NCI-H526 treated with DMSO at 0.1 percent for 48 hours (cell line): ENCODE measurements at regions not wholly inside any gene's neighbourhood (a gene's known extent, or its start where the extent isn't known, plus 50 kb on each side); places are given as distances from the start of the nearest gene placed in this dataset.
"Not testable (repeated sequence)": the region's sequence is repeated elsewhere in the genome, so short reads cannot be mapped to it uniquely, and the experiment has no call there.

Source experiments
- DNase-seq: peaks from one replicate; lab custom pipeline; 2025; lab: John Stamatoyannopoulos, UW

DNA sequence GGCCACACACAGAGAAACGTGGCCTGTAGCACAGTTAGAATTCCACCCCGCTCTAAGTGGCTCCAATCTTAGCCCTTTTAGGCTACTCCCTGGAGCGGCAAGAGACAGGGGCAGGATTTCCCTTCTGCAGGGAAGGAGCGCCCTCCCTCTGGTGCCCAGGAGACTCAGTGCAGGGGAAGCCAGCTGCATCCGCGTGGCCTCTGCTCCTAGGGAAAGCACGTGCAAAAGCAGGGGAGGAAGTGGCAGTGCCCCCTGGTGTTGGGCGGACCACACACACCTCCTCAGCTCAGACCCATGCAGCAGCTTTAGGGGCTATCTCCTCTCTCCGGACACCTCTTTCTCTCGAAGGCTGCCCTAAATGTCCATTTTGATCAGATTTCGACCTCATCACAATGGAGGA, 50.0 kb downstream of the SPRING1 start:
- DNase-seq = no peak

DNA sequence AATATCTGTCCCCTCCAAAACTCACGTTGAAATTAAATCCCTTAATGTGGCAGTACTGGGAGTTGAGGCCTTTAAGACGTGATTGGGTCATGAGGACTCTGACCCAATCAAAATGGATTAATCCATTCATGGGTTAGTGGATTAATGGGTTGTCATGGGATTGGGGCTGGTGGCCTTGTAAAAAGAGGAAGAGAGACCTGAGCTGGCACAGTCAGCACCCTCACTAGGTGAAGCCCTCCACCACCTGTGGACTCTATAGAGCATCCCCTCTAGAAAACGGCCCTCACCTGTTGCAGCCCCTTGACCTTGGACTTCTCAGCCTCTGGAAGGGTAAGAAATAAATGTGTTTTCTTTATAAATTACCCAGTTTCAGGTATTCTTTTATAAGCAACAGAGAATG, 53.0 kb downstream of the SPRING1 start:
- DNase-seq = no peak

DNA sequence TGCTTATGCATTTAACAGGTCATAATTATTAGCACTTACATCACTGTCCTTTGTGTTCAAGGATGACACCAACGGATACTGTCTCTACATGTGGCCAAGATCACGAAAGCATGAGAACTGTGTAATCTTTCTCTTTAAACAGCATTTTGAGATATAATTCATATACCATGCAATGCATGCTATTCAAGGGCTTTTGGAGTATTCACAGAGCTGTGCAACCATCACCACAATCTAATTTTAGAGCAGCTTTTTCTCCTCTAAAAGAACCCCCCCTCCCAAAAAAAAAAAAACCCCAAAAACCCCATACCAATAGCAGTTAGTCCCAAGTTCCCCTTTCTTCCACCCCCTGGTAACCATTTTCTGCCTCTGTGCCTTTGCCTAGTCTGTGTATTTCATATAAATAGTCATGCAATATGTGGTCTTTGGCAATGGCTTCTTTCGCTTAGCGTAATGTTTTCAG, 60.6 kb downstream of the SPRING1 start:
- DNase-seq = no peak

DNA sequence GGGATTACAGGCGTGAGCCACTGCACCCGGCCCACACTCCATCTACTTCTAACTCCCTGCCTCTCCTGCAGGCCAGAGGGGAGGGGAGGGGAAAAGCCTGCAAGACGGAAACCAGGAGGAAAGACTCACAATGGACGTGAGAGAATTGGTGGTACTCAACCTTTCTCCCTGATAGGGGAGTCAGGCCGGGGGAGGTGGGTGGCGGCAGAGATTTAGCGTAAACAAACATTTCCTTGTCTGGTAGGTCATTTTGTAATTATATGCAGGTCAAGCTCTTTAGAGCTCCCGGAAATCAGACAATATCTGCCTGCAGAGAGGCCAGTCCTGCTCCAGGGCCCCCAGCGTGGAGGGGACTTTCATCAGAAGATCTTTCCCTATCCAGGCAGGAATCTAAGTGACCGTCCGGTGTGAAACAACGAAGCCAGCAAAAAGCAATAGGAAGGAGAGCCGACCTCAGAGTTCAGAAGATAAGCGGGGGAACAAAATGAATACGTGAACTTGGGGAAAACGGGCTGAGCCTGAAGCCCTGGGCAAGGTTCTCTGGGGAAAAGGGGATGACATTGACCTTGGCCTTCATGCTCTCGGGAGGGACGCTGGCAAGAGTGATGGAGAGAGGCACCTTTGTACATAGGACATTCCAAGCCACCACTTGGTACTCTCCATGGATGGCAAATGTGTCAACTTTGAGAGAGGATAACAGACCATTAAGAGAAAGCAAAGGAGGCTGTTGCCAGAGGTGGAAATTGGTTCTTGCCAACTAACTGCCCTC, 62.3 kb downstream of the SPRING1 start:
- no peak for DNase-seq

DNA sequence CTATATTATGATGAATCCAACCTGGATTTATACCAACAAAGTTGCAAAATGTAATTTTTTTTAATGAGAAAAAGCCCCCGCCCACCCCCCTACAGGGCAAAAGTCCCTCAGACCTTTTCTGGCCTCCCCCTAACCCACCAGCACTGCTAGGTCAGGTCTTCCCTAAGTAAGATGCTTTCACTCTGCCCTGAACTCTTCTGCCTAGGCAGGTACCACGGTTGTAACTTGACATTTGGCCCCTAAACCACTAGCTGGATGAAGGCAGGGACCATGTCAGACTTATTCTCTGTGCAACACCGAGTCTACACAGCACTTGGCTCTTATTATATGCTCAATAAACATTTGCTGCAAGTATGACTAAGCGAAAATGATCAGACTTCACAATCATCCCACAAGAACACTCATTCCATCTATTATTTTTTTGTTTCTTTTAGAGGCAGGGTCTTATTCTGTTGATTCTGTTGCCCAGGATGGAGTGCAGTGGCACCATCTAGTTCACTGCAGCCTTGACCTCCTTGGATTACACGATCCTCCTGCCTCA, 63.2 kb downstream of the SPRING1 start:
- DNase-seq = no peak

DNA sequence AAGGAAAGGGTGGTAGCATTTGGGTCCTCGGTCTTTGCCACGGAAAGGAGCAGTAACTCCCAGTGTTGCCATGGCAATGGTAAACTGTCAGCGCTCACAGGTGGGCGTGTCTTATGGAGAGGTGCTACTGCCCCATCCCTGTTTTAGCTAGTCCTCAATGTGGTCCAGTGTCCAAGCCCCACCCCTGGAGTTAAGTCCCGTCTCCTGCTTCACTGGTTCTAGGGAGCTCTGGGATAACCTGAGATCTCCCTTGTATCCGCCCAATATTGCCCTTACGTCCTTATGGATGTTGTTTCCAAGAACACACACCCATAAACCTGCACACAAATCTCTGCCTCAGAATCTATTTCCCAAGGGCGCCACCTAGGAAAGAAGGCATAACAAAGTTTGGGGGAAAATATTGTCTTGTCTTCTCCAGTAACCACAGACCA, 64.2 kb downstream of the SPRING1 start:
- no peak for DNase-seq

DNA sequence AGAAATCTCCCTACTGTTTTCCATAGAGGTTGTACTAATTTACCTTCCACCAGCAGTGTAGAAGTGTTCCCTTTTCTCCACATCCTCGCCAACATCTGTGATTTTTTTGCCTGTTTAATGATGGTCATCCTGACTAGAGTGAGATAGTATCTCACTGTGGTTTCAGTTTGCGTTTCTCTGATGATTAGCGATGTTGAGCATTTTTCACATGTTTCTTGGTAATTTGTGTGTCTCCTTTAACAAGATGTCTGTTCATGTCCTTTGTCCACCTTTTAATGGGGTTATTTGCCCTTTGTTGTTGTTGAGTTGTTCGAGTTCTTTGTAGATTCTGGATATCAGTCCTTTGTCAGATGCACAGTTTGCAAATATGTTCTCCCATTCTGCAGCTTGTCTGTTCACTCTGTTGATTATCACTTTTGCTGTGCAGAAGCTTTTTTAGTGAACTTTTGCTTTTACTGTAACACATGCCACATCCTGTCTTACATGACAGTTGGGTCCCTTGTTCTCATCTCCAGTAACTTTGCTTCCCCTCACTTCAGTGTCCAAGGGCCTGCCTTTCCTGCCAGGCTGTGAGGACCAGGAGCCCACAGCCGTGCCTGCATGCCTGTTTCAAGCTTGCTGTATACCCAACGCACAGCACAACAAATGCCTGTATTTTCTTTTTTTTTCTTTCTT, 64.9 kb downstream of the SPRING1 start:
- no peak for DNase-seq

DNA sequence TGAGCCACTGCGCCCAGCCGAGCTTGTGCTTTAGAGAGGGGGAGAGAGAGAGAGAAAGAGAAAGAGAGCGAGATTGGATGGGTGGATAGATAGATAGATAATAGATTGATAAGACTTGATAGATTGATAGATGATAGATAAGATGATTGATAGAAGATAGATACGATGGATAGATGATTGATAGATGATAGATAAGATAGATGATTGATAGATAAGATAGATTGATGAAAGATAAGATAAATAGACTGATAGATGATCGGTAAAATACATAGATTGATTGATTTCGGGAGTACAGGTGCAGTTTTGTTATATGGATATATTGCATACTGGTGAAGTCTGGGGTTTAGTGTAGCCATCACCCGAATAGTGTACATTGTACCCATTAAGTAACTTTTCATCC, 65.9 kb downstream of the SPRING1 start:
- no peak for DNase-seq

DNA sequence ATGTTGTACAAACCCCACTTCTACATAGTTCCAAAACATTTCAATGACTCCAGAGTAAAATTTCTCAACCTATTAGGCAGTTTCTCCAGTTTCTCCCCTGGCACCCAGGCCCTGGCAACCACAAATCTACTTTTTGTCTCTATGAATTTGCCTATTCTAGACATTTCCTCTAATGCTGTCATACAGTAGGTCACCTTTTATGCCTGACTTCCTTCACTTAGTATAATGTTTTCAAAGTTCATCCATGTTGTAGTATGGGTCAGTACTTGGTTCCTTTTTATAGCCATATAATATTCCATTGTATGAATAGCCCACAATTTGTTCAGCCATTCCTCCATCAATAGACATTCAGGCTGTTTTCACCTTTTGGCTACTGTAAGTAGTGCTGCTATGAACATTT, 67.0 kb downstream of the SPRING1 start:
- no peak for DNase-seq

DNA sequence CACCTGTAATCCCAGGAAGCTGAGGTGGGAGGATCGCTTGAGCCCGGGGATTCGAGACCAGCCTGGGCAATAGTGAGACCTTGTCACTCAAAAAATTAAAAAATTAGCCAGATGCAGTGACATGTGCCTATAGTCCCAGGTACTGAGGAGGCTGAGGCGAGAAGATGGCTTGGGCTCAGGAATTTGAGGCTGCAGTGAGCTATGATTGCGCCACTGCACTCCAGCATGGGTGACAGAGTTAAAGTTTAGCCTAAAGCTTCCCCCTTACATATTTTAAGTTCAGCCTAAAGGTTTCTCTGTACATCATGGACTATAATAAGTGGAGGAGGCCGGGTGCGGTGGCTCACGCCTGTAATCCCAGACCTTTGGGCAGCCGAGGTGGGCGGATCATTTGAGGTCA, 70.1 kb downstream of the SPRING1 start:
- no peak for DNase-seq

DNA sequence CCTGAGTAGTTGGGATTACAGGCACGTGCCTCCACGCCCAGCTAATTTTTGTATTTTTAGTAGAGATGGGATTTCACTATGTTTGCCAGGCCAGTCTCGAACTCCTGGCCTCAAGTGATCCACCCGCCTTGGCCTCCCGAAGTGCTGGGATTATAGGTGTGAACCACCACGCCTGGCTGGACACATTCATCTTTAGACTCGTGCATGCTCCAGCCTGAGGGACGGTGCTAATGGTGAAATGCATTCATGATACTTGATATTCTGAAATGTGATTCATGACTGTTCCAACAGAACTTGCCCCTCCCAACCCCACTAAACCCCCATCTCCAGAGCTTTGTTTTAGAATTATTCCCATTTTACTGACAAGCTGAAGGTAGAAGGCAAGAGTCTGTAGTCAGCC, 71.0 kb downstream of the SPRING1 start:
- not testable (repeated sequence) for DNase-seq

DNA sequence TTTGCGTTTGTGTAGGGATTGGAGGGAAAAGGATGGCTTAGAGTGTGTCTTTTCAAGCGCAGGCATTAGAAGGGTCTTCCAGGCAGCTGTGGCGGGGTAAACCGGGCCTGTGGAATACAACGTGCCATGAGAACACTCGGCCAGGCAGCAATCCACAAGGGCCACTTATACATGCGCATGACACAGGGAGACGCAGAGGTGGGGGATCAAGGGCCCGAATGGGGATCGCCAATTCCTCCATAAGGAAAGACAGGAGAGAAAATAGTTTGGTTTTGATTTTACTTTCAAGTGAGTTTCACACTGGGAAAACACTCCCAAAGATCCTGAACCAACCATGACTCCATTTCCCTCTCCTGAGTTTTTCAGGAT, 71.6 kb downstream of the SPRING1 start:
- DNase-seq = no peak

DNA sequence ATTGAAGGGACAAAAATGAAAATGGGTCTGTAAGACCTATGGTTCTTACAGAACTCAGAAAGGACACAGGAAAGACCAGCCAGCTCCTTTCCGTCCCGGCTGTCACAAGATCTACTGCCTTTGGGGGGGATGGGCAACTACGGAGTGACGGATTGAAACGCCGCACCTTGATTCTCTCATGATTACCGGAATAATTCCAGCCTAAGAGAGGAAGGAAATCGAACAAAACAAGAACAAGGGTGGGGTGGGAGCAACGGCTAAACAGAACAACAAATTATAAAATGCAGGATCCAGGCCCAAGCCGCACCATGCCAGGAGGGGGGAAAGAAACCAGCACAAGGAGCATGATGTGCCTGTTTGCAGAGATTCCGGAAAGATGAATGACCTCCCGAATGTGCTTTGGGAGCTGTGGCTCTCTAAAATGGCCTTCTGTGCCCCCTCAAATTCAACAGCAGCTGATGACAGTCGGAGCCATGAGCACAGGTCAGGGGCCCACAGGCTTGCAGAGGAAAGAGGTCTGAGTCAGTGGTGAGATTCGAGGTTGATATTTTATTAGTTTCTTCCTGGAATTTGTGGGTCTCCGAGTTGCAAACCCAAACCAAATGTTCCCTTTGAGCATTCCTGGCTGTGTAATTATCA, 72.1 kb downstream of the SPRING1 start:
- DNase-seq = no peak

DNA sequence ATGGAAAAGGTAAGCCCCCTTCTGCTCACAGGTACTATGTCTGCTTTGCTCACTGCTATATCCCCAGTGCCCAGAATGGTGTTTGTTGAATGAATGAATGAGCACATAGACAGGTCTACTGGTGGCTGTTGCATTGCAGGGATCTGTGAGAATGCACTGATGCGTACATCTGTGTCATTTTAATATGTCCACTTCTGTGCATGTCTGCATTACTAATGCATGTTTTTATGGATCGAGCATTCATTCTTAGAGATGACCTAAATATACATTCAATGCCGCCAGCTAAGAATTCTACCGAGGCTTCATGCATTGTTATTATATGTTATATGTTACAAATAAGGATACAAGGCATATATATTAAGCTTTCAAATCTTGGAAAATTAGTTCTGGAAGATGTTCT, 73.8 kb downstream of the SPRING1 start:
- no peak for DNase-seq

DNA sequence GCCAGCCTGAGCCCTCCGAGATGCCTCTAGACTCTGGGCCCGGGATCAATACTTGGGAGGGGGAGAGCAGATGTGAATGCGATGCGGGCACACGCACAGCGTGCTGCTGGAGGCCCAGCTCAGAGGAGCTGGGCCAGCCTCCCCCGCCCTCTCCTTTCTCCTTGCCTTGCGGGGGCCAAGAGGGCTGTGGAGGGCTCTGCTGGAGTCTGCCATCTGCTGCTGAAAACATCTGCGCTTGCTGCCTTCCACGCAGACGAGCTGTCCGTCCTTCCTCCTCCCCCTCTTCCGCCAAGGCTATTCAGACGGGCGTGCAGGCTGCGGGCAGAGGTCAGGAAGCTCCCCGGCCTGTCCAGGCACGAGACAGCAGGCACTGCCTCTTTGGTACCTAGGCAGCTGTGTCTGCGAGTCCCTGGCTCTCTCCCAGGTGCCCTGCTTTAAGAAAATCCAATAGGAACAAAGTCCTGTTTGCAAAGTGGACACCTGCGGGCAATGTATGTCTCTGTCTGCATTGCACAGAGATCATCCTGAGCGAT, 75.2 kb downstream of the SPRING1 start:
- no peak for DNase-seq

DNA sequence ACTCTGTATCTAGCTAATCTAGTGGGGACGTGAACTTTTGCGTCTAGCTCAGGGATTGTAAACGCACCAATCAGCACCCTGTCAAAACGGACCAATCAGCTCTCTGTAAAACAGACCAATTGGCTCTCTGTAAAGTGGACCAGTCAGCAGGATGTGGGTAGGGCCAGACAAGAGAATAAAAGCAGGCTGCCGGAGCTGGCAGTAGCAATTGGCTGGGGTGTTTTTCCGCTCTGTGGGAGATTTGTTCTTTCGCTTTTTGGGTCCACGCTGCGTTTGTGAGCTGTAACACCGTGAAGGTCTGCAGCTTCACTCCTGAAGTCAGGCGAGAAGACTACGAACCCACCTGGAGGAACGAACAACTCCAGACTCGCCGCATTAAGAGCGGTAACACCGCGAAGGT, 76.5 kb downstream of the SPRING1 start:
- DNase-seq = no peak

DNA sequence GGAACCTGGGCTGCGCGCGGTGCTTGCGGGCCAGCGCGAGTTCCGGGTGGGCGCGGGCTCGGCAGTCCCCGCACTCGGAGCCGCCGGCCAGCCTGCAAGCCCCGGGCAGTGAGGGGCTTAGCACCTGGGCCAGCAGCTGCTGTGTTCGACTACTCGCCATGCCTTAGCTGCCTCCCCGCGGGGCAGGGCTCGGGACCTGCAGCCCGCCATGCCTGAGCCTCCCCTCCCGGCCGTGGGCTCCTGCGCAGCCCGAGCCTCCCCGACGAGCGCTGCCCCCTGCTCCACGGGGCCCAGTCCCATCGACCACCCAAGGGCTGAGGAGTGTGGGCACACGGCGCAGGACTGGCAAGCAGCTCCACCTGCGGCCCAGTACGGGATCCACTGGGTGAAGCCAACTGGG, 77.1 kb downstream of the SPRING1 start:
- not testable (repeated sequence) for DNase-seq

DNA sequence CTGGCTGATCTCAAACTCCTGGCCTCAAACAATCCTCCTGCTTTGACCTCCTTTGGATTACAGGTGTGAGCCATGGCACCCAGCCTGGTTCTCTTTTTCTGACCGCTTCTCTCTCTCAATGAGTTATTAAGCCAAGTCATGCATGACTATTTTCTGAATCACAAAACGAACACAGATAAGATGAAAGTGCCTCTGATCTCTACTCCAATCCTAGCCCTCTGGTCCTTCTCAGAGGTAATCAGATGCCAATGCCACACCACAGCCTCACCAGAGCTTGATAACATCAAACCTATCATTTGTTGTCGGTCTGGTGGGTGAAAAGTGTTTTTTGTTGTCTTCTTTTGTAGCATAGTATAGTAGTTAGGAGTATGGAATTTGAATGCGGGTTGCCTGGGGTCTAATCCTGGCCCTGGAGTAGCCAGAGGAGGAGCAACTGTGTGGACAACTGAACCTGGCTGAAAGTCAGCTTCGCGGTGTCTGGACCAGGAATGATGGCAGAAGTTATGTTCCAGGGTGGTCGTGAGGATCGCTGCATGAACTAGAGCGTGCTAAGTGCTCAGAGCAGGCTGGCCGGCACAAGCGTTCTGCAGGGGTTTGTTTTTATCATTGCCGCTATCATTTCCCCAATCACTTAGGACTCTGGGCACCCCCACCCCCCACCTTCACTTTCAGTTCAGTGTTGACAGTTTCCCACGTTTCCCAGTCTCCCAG, 77.9 kb downstream of the SPRING1 start:
- no peak for DNase-seq

DNA sequence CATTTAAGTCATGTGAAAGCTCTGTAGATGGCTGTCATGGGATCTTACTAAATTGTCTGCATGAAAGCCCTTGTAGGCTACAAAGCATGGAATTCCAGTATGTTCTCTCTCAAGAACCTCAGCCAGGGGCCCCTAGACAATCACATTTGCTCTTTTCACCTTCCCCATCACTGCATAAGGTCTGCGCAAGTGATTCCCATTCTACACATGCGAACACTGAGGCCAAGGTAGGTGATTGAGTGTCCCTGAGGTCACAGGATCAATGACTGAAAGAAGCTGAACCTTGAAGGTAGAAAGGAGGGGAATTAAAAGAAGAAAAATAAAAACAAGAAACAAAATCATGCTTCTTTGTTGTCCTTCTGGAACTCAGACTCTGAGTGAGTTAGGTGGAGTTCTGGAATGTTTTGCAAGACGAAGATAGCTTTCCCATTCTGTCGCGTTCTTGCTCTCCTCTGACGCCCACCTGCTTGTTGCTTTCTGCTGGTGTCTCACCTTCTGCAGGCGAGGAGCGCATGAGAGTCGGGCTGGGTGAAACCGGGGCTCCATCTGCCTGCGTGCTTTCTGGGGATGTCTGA, 79.9 kb downstream of the SPRING1 start:
- DNase-seq = no peak

DNA sequence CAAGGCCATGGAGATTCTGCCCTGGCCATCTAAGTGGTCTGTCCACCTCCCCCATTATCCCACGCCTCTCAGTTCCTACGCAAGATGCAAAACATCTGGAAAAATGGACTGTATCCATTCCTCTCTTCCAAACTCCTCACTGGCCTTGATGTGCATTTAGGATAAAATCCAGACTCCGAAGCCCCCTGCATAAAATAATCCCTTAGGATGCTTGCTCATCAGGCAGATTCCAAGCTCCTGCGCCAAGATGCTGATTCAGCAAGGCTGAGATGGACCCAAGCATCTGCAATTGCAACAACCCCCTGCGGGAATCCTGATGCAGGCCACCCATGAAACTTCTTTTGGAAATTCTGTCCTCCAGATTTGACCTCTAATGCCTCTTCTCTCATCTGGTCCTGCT, 81.6 kb downstream of the SPRING1 start:
- DNase-seq = no peak

DNA sequence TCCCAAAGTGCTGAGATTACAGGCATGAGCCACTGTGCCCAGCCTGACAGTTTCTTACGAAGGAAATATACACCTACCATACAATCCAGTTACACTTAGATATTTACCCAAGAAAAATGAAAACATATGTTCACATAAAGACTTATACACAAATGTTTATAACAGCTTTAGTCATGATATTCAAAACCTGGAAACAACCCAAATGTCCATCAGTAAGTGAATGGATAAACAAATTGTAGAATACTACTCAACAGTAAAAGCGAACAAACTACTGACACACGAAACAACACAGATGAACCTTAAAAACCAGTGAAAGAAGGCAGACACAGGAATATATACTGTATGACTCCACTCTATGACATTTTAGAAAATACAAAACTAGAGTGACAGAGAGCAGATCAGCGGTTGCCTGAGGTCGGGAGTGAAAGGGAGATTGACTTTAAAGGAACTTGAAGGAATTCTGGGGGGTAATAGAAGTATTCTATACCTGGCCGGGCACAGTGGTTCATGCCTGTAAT, 83.6 kb downstream of the SPRING1 start:
- DNase-seq = no peak
